ENCODE measurements at regions not wholly inside any gene's neighbourhood (a gene's known extent, or its start where the extent isn't known, plus 50 kb on each side); places are given as distances from the start of the nearest gene placed in this dataset.

GRCh38 chr7:16989811-16990413 lies 108.1 kb upstream of the AGR3 start:
- peak overlapping the region; percentile 61 for H3K4me3 ChIP-seq
- H3K9ac ChIP-seq, result peak overlapping the region; percentile 29
- H3K36me3 ChIP-seq (ENCODE audit: low read depth), result no peaks in the 10 kb centered on the region
- WGBS, 2 experiments (ENCODE audit: low coverage in 1 of 2, low lambda C conversion rate in 2 of 2, missing lambda C conversion rate in 2 of 2), result 2 to 4% methylated on average over 7 of the region's 7 CpGs
- TF ChIP-seq EZH2phosphoT487 (IDR thresholded peaks at IDR 0.05; ENCODE audit: insufficient read depth, low read depth) (no peak), EZH2 (IDR thresholded peaks at IDR 0.05; ENCODE audit: insufficient read depth, poor library complexity, severe bottlenecking) (no peak)
- peaks cover 10% of the 10 kb centered on the region; the same call in 1 of the 2 replicates for H3K4me1 ChIP-seq (ENCODE audit: insufficient read depth)
- in situ Hi-C loops (cut with MboI), result loop anchor here (10.0 to 25.0 kb wide), 2 partner anchors 315 to 672 kb away; no protein-coding TSS in a partner anchor
- no peaks in the 10 kb centered on the region for H3K27me3 ChIP-seq (replicated peaks; ENCODE audit: insufficient read depth)
- H3K4me2 ChIP-seq (ENCODE audit: unreplicated experiment), result peak overlapping the region; percentile 88
- H3K9me3 ChIP-seq (ENCODE audit: low read depth), result no peaks in the 10 kb centered on the region
- H4K20me1 ChIP-seq (ENCODE audit: insufficient read depth), result no peaks in the 10 kb centered on the region
- no peaks in the 10 kb centered on the region for H3K9me2 ChIP-seq (ENCODE audit: insufficient read depth)
- peaks cover 14% of the 10 kb centered on the region; the same call in 1 of the 2 replicates for H3F3A ChIP-seq (ENCODE audit: insufficient read depth)
- H3K27ac ChIP-seq, result peak overlapping the region; percentile 17
- DNase-seq, result peak; percentile 71
- no peaks in the 10 kb centered on the region for H3K79me2 ChIP-seq (ENCODE audit: insufficient read depth)
- peak overlapping the region; percentile 73 for H2AFZ ChIP-seq

DNA sequence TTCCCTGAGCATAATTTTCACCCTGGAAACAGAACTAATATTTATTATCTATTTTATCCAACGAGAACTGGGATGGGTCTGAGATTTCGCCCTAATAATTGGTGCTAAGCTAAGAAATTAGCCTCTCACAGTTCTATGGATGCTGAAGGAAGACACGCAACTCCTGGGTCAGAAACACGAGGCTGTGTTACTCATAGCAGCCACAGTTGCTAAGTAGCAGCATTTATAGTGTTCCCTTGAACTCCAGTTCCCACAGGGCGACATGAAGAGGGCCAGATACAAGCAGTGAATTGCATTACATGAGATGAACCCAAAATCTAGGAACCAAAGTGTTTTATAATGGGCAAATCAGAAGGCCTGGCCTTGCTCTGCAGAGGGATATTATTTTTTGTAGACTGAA lies 109.8 kb upstream of the AGR3 start:
- H3K9ac ChIP-seq, result no peak overlapping the region
- DNase-seq, result no peak
- H3K4me3 ChIP-seq, result no peak overlapping the region
- no peak overlapping the region for H3K27ac ChIP-seq
- H3K4me1 ChIP-seq (ENCODE audit: insufficient read depth), result peaks cover 10% of the 10 kb centered on the region; the same call in 1 of the 2 replicates
- no peaks in the 10 kb centered on the region for H3K79me2 ChIP-seq (ENCODE audit: insufficient read depth)
- no peaks in the 10 kb centered on the region for H3K9me2 ChIP-seq (ENCODE audit: insufficient read depth)
- in situ Hi-C loops (cut with MboI), result loop anchor here (25.0 kb wide), 1 partner anchor 671 kb away; no protein-coding TSS in a partner anchor
- no peaks in the 10 kb centered on the region for H3K9me3 ChIP-seq (ENCODE audit: low read depth)
- no peaks in the 10 kb centered on the region for H4K20me1 ChIP-seq (ENCODE audit: insufficient read depth)
- H3F3A ChIP-seq (ENCODE audit: insufficient read depth), result peaks cover 14% of the 10 kb centered on the region; the same call in 1 of the 2 replicates
- 90 to 96% methylated on average over 5 of the region's 5 CpGs for WGBS, 2 experiments (ENCODE audit: low coverage in 1 of 2, low lambda C conversion rate in 2 of 2, missing lambda C conversion rate in 2 of 2)
- H3K36me3 ChIP-seq (ENCODE audit: low read depth), result no peaks in the 10 kb centered on the region
- no peak overlapping the region for H3K4me2 ChIP-seq (ENCODE audit: unreplicated experiment)
- TF ChIP-seq EZH2phosphoT487 (IDR thresholded peaks at IDR 0.05; ENCODE audit: insufficient read depth, low read depth) (no peak), EZH2 (IDR thresholded peaks at IDR 0.05; ENCODE audit: insufficient read depth, poor library complexity, severe bottlenecking) (no peak)
- H3K27me3 ChIP-seq (replicated peaks; ENCODE audit: insufficient read depth), result no peaks in the 10 kb centered on the region
- H2AFZ ChIP-seq, result no peak overlapping the region

GRCh38 chr7:16993543-16993942 lies 111.8 kb upstream of the AGR3 start:
- H3K36me3 ChIP-seq (ENCODE audit: low read depth), result no peaks in the 10 kb centered on the region
- TF ChIP-seq EZH2 (IDR thresholded peaks at IDR 0.05; ENCODE audit: insufficient read depth, poor library complexity, severe bottlenecking) (no peak), EZH2phosphoT487 (IDR thresholded peaks at IDR 0.05; ENCODE audit: insufficient read depth, low read depth) (no peak)
- no peaks in the 10 kb centered on the region for H4K20me1 ChIP-seq (ENCODE audit: insufficient read depth)
- no peak overlapping the region for H3K4me2 ChIP-seq (ENCODE audit: unreplicated experiment)
- no peaks in the 10 kb centered on the region for H3K9me2 ChIP-seq (ENCODE audit: insufficient read depth)
- H3F3A ChIP-seq (ENCODE audit: insufficient read depth), result peaks cover 14% of the 10 kb centered on the region; the same call in 1 of the 2 replicates
- in situ Hi-C loops (cut with MboI), result loop anchor here (25.0 kb wide), 1 partner anchor 669 kb away; no protein-coding TSS in a partner anchor
- peaks cover 10% of the 10 kb centered on the region; the same call in 1 of the 2 replicates for H3K4me1 ChIP-seq (ENCODE audit: insufficient read depth)
- no peaks in the 10 kb centered on the region for H3K79me2 ChIP-seq (ENCODE audit: insufficient read depth)
- no peak for DNase-seq
- H3K9me3 ChIP-seq (ENCODE audit: low read depth), result no peaks in the 10 kb centered on the region
- H3K9ac ChIP-seq, result no peak overlapping the region
- no peak overlapping the region for H2AFZ ChIP-seq
- no peaks in the 10 kb centered on the region for H3K27me3 ChIP-seq (replicated peaks; ENCODE audit: insufficient read depth)
- no peak overlapping the region for H3K4me3 ChIP-seq
- H3K27ac ChIP-seq, result no peak overlapping the region
- whole genome bisulfite sequencing, 2 experiments (ENCODE audit: low coverage in 1 of 2, low lambda C conversion rate in 2 of 2, missing lambda C conversion rate in 2 of 2), result 96 to 97% methylated on average over 4 of the region's 4 CpGs

DNA sequence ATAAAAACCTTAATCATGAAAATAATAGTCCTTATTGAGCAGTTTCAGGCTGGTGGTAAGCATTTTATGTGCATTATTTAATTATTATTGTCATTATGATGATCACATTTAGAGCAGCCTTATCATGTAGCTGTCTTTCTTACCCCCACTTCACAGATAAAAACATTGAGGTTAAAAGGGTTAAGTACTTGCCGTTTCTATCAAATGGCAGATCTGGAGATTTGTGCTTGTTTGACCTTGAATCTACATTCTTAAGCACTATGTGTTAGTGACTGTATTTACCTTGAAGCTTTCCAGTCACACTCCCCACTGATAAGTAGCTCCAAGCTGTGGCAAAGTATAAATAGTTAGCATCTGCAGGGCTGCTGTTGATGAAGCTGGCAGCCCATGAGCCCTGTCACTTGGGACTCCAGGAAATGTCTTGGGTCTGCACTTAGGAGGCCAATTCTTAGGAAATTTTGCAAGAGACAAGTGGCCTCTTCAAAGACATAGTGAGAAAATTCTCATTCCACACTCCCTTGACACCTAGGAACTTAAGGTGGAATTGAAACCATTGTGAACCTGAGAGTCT lies 116.8 kb upstream of the AGR3 start:
- no peaks in the 10 kb centered on the region for H3K27me3 ChIP-seq (replicated peaks; ENCODE audit: insufficient read depth)
- WGBS, 2 experiments (ENCODE audit: low coverage in 1 of 2, low lambda C conversion rate in 2 of 2, missing lambda C conversion rate in 2 of 2), result 50 to 64% methylated on average over 1 of the region's 1 CpG
- TF ChIP-seq EZH2 (IDR thresholded peaks at IDR 0.05; ENCODE audit: insufficient read depth, poor library complexity, severe bottlenecking), result no peak
- TF ChIP-seq EZH2phosphoT487 (IDR thresholded peaks at IDR 0.05; ENCODE audit: insufficient read depth, low read depth), result no peak
- H3K9me3 ChIP-seq (ENCODE audit: low read depth), result no peaks in the 10 kb centered on the region
- no peak overlapping the region for H3K27ac ChIP-seq
- H3K4me3 ChIP-seq, result no peak overlapping the region
- no peaks in the 10 kb centered on the region for H3K9me2 ChIP-seq (ENCODE audit: insufficient read depth)
- in situ Hi-C loops (cut with MboI), result loop anchor here (25.0 kb wide), 1 partner anchor 664 kb away; no protein-coding TSS in a partner anchor
- H3K36me3 ChIP-seq (ENCODE audit: low read depth), result no peaks in the 10 kb centered on the region
- H3K4me2 ChIP-seq (ENCODE audit: unreplicated experiment), result no peak overlapping the region
- no peak overlapping the region for H3K9ac ChIP-seq
- no peaks in the 10 kb centered on the region for H4K20me1 ChIP-seq (ENCODE audit: insufficient read depth)
- H3K79me2 ChIP-seq (ENCODE audit: insufficient read depth), result no peaks in the 10 kb centered on the region
- H2AFZ ChIP-seq, result no peak overlapping the region
- H3K4me1 ChIP-seq (ENCODE audit: insufficient read depth), result no peaks in the 10 kb centered on the region
- DNase-seq, result no peak
- H3F3A ChIP-seq (ENCODE audit: insufficient read depth), result no peaks in the 10 kb centered on the region
